OCI-LY7 (cell line): ENCODE measurements at regions not wholly inside any gene's neighbourhood (a gene's known extent, or its start where the extent isn't known, plus 50 kb on each side); places are given as distances from the start of the nearest gene placed in this dataset.

ENCODE experiments used
- BruUV-seq: library from RNA; stranded (reverse); fragments of 400-500 nt; replicated peaks from 2 replicates; lab custom pipeline; 2021; lab: Mats Ljungman, UMichigan
- CTCF ChIA-PET: fragments of 300-600 bp; sonication (Branson Sonifier 250); formaldehyde crosslinking; loops from one replicate; lab custom pipeline; 2022; ENCODE audit warnings: antibody characterized with exemption; ENCODE audit not compliant: unreplicated experiment; lab: Charles Lee
- POLR2A ChIA-PET: fragments of 300-600 bp; sonication (Branson Sonifier 250); formaldehyde crosslinking; loops from one replicate; lab custom pipeline; 2022; ENCODE audit warnings: antibody characterized with exemption; lab: Charles Lee
- DNase-seq: peaks from one replicate; pipeline ENCODE4 v3.0.0-alpha.2; 2015; ENCODE audit warnings: low spot score
- H2AFZ ChIP-seq: fragments of 200-600 bp; sonication (generic), shearing (Covaris generic); 2 replicates; pipeline ENCODE4 v1.6.1; 2014; ENCODE audit warnings: mild to moderate bottlenecking, antibody characterized with exemption, low read length, moderate library complexity
- H3K27ac ChIP-seq: fragments of 200-600 bp; sonication (generic); 2 replicates; pipeline ENCODE4 v1.5.1; 2014; ENCODE audit warnings: mixed run types, low read depth, mild to moderate bottlenecking, moderate library complexity, low read length, inconsistent platforms; ENCODE audit not compliant: poor library complexity, severe bottlenecking
- H3K36me3 ChIP-seq: fragments of 200-600 bp; sonication (generic); 2 replicates; pipeline ENCODE4 v1.6.1; 2014; ENCODE audit warnings: mild to moderate bottlenecking, antibody characterized with exemption, low read length, moderate library complexity, mixed read lengths; ENCODE audit not compliant: insufficient read depth
- H3K4me1 ChIP-seq: fragments of 200-600 bp; sonication (generic); 2 replicates; pipeline ENCODE4 v1.5.1; 2014; ENCODE audit warnings: mild to moderate bottlenecking, low read length; ENCODE audit not compliant: insufficient read depth, poor library complexity, severe bottlenecking
- H3K4me2 ChIP-seq: fragments of 200-600 bp; sonication (generic); 2 replicates; pipeline ENCODE4 v1.6.1; 2014; ENCODE audit warnings: mild to moderate bottlenecking, low read length
- H3K4me3 ChIP-seq: fragments of 200-600 bp; sonication (generic); 2 replicates; pipeline ENCODE4 v1.5.1; 2014; ENCODE audit warnings: mild to moderate bottlenecking, low read depth, low read length; ENCODE audit not compliant: poor library complexity, severe bottlenecking
- H3K79me2 ChIP-seq: fragments of 200-600 bp; sonication (generic); 2 replicates; pipeline ENCODE4 v1.6.1; 2016; ENCODE audit warnings: low read depth, mild to moderate bottlenecking, low read length, moderate library complexity, mixed read lengths; ENCODE audit not compliant: insufficient read depth
- H3K9me2 ChIP-seq: fragments of 200-600 bp; sonication (generic); 2 replicates; pipeline ENCODE4 v1.6.1; 2016; ENCODE audit warnings: mild to moderate bottlenecking, low read length, mixed read lengths; ENCODE audit not compliant: insufficient read depth
- H3K9me3 ChIP-seq: fragments of 200-600 bp; sonication (generic); 2 replicates; pipeline ENCODE4 v1.6.1; 2014; ENCODE audit warnings: mild to moderate bottlenecking, mixed run types, low read length, mixed read lengths
- H4K20me1 ChIP-seq: fragments of 200-600 bp; sonication (generic); 2 replicates; pipeline ENCODE4 v1.6.1; 2014; ENCODE audit warnings: mild to moderate bottlenecking, antibody characterized with exemption, low read length, moderate library complexity, mixed read lengths; ENCODE audit not compliant: insufficient read depth
- CTCF ChIP-seq: fragments of 200-600 bp; sonication (generic); conservative IDR thresholded peaks from 2 replicates; pipeline ENCODE4 v1.5.1; 2014; ENCODE audit warnings: mild to moderate bottlenecking, antibody characterized with exemption, low read length, moderate library complexity, mixed read lengths
- EZH2phosphoT487 ChIP-seq: fragments of 200-600 bp; sonication (generic); IDR thresholded peaks from 2 replicates; pipeline ENCODE4 v1.6.1; 2018; ENCODE audit warnings: low read depth, borderline replicate concordance, mild to moderate bottlenecking, mixed run types, antibody characterized with exemption, low read length, moderate library complexity, mixed read lengths
- intact Hi-C: fragments of 100-400 bp; cut with micrococcal nuclease; formaldehyde crosslinking; loops from one replicate; pipeline ENCODE4 v1.10.0; 2022; ENCODE audit not compliant: unreplicated experiment

GRCh38 chr3:147471741-147472140 is 62.6 kb downstream of the ZIC1 start:
- Histone ChIP-seq H3K9me3 (no peaks in the 10 kb centered on the region), H3K4me2 (no peak overlapping the region), H3K36me3 (no peaks in the 10 kb centered on the region), H3K9me2 (no peaks in the 10 kb centered on the region), H3K4me3 (no peak overlapping the region), H3K79me2 (no peaks in the 10 kb centered on the region), H4K20me1 (no peaks in the 10 kb centered on the region), H2AFZ (no peak overlapping the region), H3K27ac (no peak overlapping the region), H3K4me1 (no peaks in the 10 kb centered on the region)
- ChIA-PET POLR2A (no interaction called here), CTCF (no interaction called here)
- BruUV-seq = no TSS peak
- DNase-seq = no peak
- intact Hi-C loops = no loop called here
- TF ChIP-seq EZH2phosphoT487 (no peak), CTCF (no peak)

GRCh38 chr3:147472846-147473245 is 63.7 kb downstream of the ZIC1 start:
- POLR2A ChIA-PET = no interaction called here
- no peak overlapping the region for H2AFZ ChIP-seq
- CTCF ChIA-PET = no interaction called here
- H3K9me3 ChIP-seq = no peaks in the 10 kb centered on the region
- TF ChIP-seq CTCF = no peak
- TF ChIP-seq EZH2phosphoT487 = no peak
- no peaks in the 10 kb centered on the region for H3K4me1 ChIP-seq
- no peaks in the 10 kb centered on the region for H4K20me1 ChIP-seq
- H3K79me2 ChIP-seq = no peaks in the 10 kb centered on the region
- DNase-seq = no peak
- no peak overlapping the region for H3K4me3 ChIP-seq
- H3K9me2 ChIP-seq = no peaks in the 10 kb centered on the region
- no peaks in the 10 kb centered on the region for H3K36me3 ChIP-seq
- no peak overlapping the region for H3K4me2 ChIP-seq
- no TSS peak for BruUV-seq
- intact Hi-C loops = no loop called here
- H3K27ac ChIP-seq = no peak overlapping the region

DNA sequence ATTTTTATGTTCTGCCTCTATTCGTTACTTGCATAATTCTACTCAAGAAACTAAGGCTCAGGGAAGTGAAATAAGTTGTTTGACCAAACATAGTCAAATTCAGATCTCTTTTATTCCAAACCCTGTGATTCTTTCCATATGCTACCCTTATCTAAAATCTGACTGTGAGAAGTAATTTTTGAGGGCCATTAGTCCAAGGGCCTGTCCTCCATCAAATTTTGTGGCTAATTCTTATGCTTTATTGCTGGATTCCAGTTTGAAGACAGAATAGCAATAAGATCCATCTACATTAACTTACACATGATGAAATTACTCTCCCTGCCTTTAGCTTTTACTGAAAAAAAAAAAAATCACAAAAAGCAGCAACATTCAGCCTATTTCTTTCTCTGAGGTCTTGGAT is 74.0 kb downstream of the ZIC1 start:
- TF ChIP-seq EZH2phosphoT487 = no peak
- no peak for TF ChIP-seq CTCF
- DNase-seq = no peak
- Histone ChIP-seq H3K27ac (no peak overlapping the region), H4K20me1 (no peaks in the 10 kb centered on the region), H3K9me3 (no peaks in the 10 kb centered on the region), H3K9me2 (no peaks in the 10 kb centered on the region), H3K4me1 (no peaks in the 10 kb centered on the region), H2AFZ (no peak overlapping the region), H3K4me2 (no peak overlapping the region), H3K36me3 (no peaks in the 10 kb centered on the region), H3K4me3 (no peak overlapping the region), H3K79me2 (no peaks in the 10 kb centered on the region)
- ChIA-PET CTCF (no interaction called here), POLR2A (no interaction called here)
- no TSS peak for BruUV-seq
- intact Hi-C loops = no loop called here
